Right lobe of liver (tissue), 4 donors: ENCODE measurements at regions not wholly inside any gene's neighbourhood (a gene's known extent, or its start where the extent isn't known, plus 50 kb on each side); places are given as distances from the start of the nearest gene placed in this dataset.

Experiments
- CTCF ChIP-seq, 4 donors: fragments of 200-600 bp in 3 of 4; fragments of 450-650 bp in 1 of 4; IDR thresholded peaks; one replicate each; pipeline versions ENCODE4 v1.5.1 to v1.8.0; 2016 to 2022; ENCODE audit warnings: antibody characterized with exemption in 4 of 4, mild to moderate bottlenecking in 2 of 4
- POLR2A ChIP-seq: fragments of 450-650 bp; IDR thresholded peaks from one replicate; pipeline ENCODE4 v1.6.1; 2017; ENCODE audit warnings: antibody characterized with exemption, mild to moderate bottlenecking
- donor health status: DM: no; HTN: no; CAD: no.
- donor health status: DM: no; HTN: no; CAD: no.
- donor health status: DM: no; HTN: yes; CAD: no.

DNA sequence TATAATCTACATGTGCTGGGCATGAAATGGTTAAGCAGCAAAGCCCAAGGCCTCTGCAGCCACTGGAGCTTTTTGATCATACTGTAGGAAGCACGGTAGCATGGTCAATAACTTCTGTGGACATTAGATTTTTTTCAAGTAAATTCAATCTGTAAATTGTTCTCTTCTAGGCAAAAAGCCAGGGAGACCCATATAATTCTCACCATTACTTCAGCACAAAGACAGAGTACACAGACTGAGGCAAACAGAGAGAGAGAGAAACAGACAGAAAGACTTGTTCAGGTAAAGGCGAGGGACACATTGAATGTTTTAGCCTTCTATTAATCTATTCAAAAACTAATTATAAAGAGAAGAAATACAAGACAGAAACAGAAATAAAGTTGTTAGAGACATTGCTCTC, 349.4 kb downstream of the RFC3 start:
- TF ChIP-seq CTCF (IDR thresholded peaks at IDR 0.05) (no peak), POLR2A (no peak)
